SIG-M5 treated with dmso at 0.1 percent for 504 hours (cell line): ENCODE measurements at regions not wholly inside any gene's neighbourhood (a gene's known extent, or its start where the extent isn't known, plus 50 kb on each side); places are given as distances from the start of the nearest gene placed in this dataset.
"Not testable (repeated sequence)": the region's sequence is repeated elsewhere in the genome, so short reads cannot be mapped to it uniquely, and the experiment has no call there.

Experiments used
- DNase-seq: peaks from one replicate; lab custom pipeline; 2025; ENCODE audit not compliant: unreplicated experiment; lab: John Stamatoyannopoulos, UW

DNA sequence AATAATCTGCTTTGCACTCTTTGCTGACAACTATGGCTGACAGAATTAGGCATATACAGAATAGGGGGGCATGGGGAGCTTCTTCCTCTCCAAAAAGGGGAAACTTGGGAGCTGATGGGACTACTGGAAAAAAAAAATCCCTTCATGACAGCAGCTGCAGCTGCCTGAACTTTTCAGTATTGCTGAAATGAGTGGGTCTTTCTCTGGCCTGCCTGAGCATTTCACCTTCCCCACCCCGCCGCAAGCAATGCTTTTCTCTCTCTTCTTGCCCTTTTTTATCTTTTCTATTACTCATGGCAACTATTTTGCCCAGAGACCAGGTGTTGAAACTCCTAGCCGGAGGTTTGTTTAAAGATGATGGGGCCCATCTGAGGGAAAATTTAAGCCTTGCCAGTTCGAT, 244.9 kb downstream of the SEMA3D start:
- no peak for DNase-seq

DNA sequence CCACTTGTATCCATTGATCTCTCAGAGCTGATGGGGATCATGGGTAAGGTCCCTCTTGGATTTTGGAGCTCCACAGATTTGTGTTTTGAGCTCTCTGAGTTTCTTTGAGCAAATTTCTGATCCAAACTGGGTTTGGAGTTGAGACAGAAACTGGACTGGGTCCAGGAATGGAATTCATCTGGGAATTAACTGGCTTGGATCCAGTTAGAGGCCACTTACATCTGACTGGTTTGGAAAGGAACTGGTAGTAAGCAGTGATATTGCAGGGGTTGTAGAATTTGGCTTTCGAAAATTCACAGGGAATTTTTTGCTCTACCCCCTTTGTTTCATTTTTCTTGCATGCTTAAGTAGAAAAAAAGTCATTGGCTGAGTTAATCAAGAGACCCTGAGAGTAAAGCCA, 245.6 kb downstream of the SEMA3D start:
- no peak for DNase-seq

DNA sequence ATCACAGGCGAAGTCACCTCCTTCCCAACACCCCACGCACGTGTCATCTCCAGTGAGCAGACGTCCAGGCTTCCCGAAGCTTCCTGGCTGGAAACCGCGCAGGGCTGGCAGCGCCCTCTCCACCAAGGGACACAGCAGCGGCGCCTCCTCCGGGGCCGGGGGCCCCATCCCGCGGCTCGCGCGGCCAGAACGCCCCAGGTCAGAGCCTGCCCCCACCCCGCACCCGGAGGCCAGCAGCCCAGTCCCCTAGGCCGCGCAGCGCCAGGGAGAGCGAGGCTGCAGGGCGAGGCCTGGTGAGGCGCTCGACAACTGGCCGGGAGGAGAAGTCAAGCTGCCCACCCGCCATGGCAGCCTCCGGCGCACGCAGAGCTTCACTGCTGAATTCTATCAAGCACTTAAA, 247.0 kb downstream of the SEMA3D start:
- DNase-seq = no peak

GRCh38 chr7:84939442-84939841, 247.4 kb downstream of the SEMA3D start:
- no peak for DNase-seq

GRCh38 chr7:84924353-84924752, 262.5 kb downstream of the SEMA3D start:
- DNase-seq = no peak

GRCh38 chr7:84923348-84923747, 263.5 kb downstream of the SEMA3D start:
- no peak for DNase-seq

DNA sequence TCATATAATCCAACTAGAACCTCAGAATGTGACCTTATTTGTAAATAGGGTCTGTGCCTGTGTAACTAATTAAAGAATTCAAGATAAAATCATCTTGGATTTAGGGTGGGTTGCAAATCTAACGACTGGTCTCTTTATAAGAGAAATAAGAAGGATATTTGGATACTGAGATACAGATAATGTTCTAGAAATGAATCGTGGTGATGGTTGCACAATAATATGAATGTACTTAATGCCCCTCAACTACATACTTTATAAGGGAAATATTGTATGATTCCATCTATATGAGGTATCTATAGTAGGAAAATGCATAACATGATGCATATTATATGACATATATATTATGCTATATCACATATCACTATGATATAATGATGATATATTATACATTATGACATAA, 265.7 kb downstream of the SEMA3D start:
- no peak for DNase-seq

- not testable (repeated sequence) for DNase-seq
These were observed 269.9 kb downstream of the SEMA3D start for GRCh38 chr7:84916973-84917372.

DNA sequence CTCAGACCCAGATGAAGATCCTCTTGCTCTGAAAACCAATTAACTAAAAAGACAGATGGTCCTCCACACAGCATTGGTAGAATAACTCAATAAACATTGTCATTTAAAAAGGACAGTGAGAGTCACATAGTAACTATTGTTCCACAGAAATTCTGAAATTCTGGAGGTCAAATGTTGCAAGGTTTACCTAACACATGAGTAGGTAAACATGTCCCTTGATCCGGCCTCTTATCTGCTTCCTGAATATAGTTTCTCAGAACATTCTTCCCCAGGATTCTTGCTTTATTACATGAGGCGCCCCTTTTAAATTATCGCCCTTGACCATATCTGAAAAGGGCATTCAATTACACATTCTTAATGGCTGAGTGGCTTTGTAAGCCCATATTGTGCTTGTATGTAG, 270.7 kb downstream of the SEMA3D start:
- DNase-seq = no peak

DNA sequence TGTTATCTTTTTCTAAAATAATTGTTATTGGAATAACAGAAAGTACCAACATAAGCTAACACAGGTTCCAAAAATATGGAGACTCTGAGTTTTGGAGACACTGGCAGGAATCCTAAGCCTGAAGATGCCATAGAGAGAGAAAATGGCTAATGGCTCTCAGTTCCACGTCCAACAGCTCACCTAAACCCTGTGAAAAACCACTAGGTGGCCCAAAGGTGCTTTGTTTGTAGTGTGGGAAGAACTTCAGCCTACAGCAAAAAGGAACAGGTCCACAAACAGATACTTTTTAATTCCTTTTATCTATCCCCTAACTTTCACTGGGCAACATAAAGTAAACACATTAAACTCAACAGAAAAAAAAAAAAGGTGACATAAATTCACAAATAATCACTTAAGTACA, 272.3 kb downstream of the SEMA3D start:
- no peak for DNase-seq

DNA sequence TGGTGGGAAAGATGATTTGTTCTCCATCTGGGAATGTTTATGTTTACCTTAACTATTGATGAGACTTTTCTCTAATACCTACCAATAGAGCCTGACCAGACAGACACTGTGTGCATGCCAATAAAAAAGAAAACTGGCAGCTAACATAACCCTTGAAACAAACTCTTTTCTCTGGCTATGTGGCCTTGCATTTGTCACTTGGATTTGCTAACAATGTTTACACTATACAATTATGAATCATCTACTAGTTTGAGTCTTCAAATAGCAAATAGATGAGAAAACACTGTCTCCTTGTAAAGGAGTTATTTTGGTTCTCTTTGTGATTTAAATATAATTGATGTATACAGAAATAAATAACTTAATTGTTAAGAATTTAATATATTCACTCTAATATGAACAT, 273.1 kb downstream of the SEMA3D start:
- DNase-seq = no peak

GRCh38 chr7:84912993-84913635, 273.7 kb downstream of the SEMA3D start:
- DNase-seq = no peak

GRCh38 chr7:84912537-84912936, 274.3 kb downstream of the SEMA3D start:
- DNase-seq = no peak

- no peak for DNase-seq
These were observed 274.8 kb downstream of the SEMA3D start for GRCh38 chr7:84912018-84912417.

- DNase-seq = no peak
These were observed 275.8 kb downstream of the SEMA3D start for GRCh38 chr7:84911077-84911476.

- DNase-seq = not testable (repeated sequence)
These were observed 276.5 kb downstream of the SEMA3D start for GRCh38 chr7:84910322-84910721.

GRCh38 chr7:84908196-84908793, 278.6 kb downstream of the SEMA3D start:
- no peak for DNase-seq

GRCh38 chr7:84906889-84907288, 280.0 kb downstream of the SEMA3D start:
- no peak for DNase-seq

DNA sequence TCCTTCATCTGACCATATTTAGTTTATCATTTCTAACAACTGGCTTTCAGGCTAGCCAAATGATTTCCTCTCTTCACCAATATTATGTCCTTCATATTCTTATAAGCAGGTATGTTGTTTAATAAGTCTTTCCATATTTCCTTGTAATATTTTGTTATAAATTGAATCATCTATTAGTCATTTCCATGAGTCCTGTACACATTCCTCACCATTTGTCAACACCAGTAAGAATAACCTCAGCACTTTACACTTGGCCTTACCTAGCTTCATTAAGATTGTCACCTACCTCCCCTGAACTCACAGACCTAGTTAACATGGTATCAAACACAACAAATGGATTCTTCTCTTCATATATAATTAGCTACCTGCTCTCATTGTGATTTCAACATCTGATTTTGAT, 282.3 kb downstream of the SEMA3D start:
- no peak for DNase-seq

- DNase-seq = no peak
These were observed 285.5 kb downstream of the SEMA3D start for GRCh38 chr7:84901366-84901765.

DNA sequence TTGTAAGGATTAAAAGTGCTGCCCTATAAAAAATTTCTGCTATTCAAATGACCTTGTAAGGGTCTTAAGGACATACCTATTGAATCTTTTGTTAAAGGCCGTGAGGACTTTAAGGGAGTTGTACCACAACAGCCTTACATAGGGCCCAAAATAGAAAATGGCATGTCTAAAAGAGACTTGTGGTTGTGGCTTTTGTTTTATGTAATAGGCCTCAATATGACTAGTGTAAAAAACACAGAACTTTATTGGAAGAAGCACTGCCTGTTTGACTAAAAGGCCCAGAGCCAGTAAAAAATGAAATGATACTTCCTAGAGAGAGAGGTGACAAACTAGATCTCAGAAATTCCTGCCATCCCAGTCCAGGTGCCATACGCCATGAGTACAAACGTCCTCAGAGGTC, 286.6 kb downstream of the SEMA3D start:
- DNase-seq = peak; percentile 32

DNA sequence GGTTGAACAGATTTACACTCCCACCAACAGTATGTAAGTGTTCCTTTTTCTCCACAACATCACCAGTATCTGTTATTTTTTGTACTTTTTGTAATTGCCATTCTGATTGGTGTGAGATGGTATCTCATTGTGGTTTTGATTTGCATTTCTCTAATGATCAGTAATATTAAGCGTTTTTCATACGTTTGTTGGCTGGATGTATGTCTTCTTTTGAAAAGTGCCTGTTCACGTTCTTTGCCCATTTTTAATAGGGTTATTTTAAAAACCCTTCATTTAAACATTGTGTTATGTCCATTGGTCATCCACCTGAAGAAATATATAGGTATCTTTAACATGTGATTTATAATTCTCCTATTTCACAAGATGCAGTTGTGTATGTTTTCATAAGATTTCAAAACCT, 291.3 kb downstream of the SEMA3D start:
- DNase-seq = no peak

GRCh38 chr7:84883570-84883969, 303.3 kb downstream of the SEMA3D start:
- not testable (repeated sequence) for DNase-seq
